Keratinocyte (primary cell): ENCODE measurements at regions not wholly inside any gene's neighbourhood (a gene's known extent, or its start where the extent isn't known, plus 50 kb on each side); places are given as distances from the start of the nearest gene placed in this dataset.

Experiments
- DNase-seq: peaks from one replicate; pipeline ENCODE4 v3.0.0-alpha.2; 2011; ENCODE audit warnings: low read depth, missing footprints, low spot score
- FAIRE-seq: peaks from 2 replicates; lab custom pipeline; 2011; peaks lifted over from hg19 to GRCh38; lab: Jason Lieb, UNC
- H2AFZ ChIP-seq: 2 replicates; pipeline ENCODE4 v1.6.0; 2012; ENCODE audit warnings: low read length, control low read depth, inconsistent platforms; ENCODE audit not compliant: control insufficient read depth
- H3K27ac ChIP-seq: 2 replicates; pipeline ENCODE4 v1.5.1; 2011; ENCODE audit warnings: low read length; ENCODE audit not compliant: control insufficient read depth, insufficient read depth
- H3K27me3 ChIP-seq: 3 replicates; pipeline ENCODE4 v1.6.0; 2011; ENCODE audit warnings: low read length; ENCODE audit not compliant: control insufficient read depth, insufficient read depth; ENCODE audit errors: extremely low read depth
- H3K36me3 ChIP-seq, 2 experiments: 2 replicates in 1 of 2; 3 replicates in 1 of 2; pipeline ENCODE4 v1.5.1; 2011; ENCODE audit warnings: low read length in 2 of 2, mild to moderate bottlenecking in 1 of 2; ENCODE audit not compliant: control insufficient read depth in 2 of 2, insufficient read depth in 2 of 2; ENCODE audit errors: extremely low read depth in 1 of 2
- H3K4me1 ChIP-seq: 3 replicates; pipeline ENCODE4 v1.5.1; 2011; ENCODE audit warnings: low read length; ENCODE audit not compliant: control insufficient read depth, insufficient read depth; ENCODE audit errors: extremely low read depth
- H3K4me2 ChIP-seq: 3 replicates; pipeline ENCODE4 v1.6.0; 2011; ENCODE audit warnings: low read depth, low read length; ENCODE audit not compliant: control insufficient read depth, insufficient read depth; ENCODE audit errors: extremely low read depth
- H3K4me3 ChIP-seq, 3 experiments: fragments of 200-600 bp in 1 of 3; sonication (generic) in 1 of 3; 2 replicates in 2 of 3; 3 replicates in 1 of 3; pipeline ENCODE4 v1.5.1; 2011 to 2016; ENCODE audit warnings: low read length in 3 of 3, mild to moderate bottlenecking in 3 of 3, control low read depth in 2 of 3, inconsistent platforms in 1 of 3, low read depth in 1 of 3, mixed read lengths in 1 of 3, mixed run types in 1 of 3, moderate library complexity in 1 of 3; ENCODE audit not compliant: control insufficient read depth in 2 of 3, insufficient read depth in 2 of 3; ENCODE audit errors: extremely low read depth in 1 of 3
- H3K79me2 ChIP-seq: 2 replicates; pipeline ENCODE4 v1.6.0; 2012; ENCODE audit warnings: low read length; ENCODE audit not compliant: control insufficient read depth, insufficient read depth
- H3K9ac ChIP-seq: 3 replicates; pipeline ENCODE4 v1.6.0; 2011; ENCODE audit warnings: low read length; ENCODE audit not compliant: control insufficient read depth, insufficient read depth; ENCODE audit errors: extremely low read depth
- H3K9me1 ChIP-seq: 3 replicates; pipeline ENCODE4 v1.6.0; 2011; ENCODE audit warnings: low read length; ENCODE audit not compliant: control insufficient read depth, insufficient read depth; ENCODE audit errors: extremely low read depth
- H3K9me3 ChIP-seq: 2 replicates; pipeline ENCODE4 v1.5.1; 2012; ENCODE audit warnings: low read depth, low read length; ENCODE audit not compliant: control insufficient read depth
- H4K20me1 ChIP-seq: 3 replicates; pipeline ENCODE4 v1.6.0; 2011; ENCODE audit warnings: low read length; ENCODE audit not compliant: control insufficient read depth, insufficient read depth; ENCODE audit errors: extremely low read depth
- EZH2 ChIP-seq: IDR thresholded peaks from one replicate; pipeline ENCODE4 v1.6.1; 2012; ENCODE audit warnings: inconsistent platforms, mild to moderate bottlenecking, low read length, moderate library complexity
- dilution Hi-C: fragments of 300-500 bp; cut with MboI; formaldehyde crosslinking; loops from one replicate; pipeline ENCODE4 v1.7.0; 2020; ENCODE audit warnings: low sequenced_read_pairs; ENCODE audit not compliant: extremely low pct_ligation_motif_present
- TF ChIP-seq, protein P1 (sequence below), 3 experiments: IDR thresholded peaks in 1 of 3; conservative IDR thresholded peaks in 1 of 3; optimal IDR thresholded peaks in 1 of 3; 2 replicates in 2 of 3; 3 replicates in 1 of 3; pipeline versions ENCODE3 to v1.5.1; 2011; ENCODE audit warnings: low read length in 3 of 3, mild to moderate bottlenecking in 3 of 3, moderate library complexity in 2 of 3, control low read depth in 1 of 3, inconsistent platforms in 1 of 3; ENCODE audit not compliant: insufficient read depth in 2 of 3; ENCODE audit errors: extremely low read depth in 1 of 3

DNA sequence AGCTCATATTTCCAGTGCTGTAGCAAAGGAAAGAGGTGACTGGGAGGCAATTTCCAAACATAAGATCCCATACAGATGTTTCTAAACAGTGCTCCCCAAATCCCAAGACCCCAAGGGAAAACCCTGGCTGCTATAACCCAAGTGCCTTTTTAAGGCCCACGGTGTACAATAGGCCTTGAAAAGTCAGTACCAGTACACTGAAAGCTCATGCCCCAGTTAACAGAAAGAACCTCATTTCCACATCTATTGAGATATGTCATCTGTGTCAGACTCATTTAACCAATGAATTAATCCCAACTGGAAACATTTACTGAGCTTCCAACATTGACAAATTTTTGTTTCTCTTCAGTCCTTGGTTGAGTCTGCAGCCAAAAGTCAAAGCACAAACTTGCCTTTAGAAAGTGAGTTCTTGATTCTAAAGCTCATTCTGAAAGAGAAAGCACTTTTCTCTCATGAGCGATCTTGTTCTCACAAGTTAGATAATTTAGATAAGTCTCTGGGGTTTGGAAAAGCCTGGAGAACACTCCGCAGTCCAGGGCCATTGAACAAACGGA, 239.8 kb upstream of the ARHGAP20 start:
- TF ChIP-seq EZH2 = no peak
- TF ChIP-seq, protein P1, sequence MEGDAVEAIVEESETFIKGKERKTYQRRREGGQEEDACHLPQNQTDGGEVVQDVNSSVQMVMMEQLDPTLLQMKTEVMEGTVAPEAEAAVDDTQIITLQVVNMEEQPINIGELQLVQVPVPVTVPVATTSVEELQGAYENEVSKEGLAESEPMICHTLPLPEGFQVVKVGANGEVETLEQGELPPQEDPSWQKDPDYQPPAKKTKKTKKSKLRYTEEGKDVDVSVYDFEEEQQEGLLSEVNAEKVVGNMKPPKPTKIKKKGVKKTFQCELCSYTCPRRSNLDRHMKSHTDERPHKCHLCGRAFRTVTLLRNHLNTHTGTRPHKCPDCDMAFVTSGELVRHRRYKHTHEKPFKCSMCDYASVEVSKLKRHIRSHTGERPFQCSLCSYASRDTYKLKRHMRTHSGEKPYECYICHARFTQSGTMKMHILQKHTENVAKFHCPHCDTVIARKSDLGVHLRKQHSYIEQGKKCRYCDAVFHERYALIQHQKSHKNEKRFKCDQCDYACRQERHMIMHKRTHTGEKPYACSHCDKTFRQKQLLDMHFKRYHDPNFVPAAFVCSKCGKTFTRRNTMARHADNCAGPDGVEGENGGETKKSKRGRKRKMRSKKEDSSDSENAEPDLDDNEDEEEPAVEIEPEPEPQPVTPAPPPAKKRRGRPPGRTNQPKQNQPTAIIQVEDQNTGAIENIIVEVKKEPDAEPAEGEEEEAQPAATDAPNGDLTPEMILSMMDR (optimal IDR thresholded peaks at IDR 0.05 in 1 of 3, IDR thresholded peaks at IDR 0.05 in 1 of 3, conservative IDR thresholded peaks at IDR 0.05 in 1 of 3; ENCODE audit: extremely low read depth in 1 of 3, insufficient read depth in 2 of 3, low read length in 3 of 3) = no peak
- Histone ChIP-seq H3K79me2 (no peaks in the 10 kb centered on the region), H3K27me3 (no peaks in the 10 kb centered on the region), H3K9ac (no peak overlapping the region), H3K4me1 (no peaks in the 10 kb centered on the region), H3K4me3 (no peak overlapping the region), H3K36me3 (no peaks in the 10 kb centered on the region), H3K9me3 (no peaks in the 10 kb centered on the region), H4K20me1 (no peaks in the 10 kb centered on the region), H3K9me1 (no peaks in the 10 kb centered on the region), H3K27ac (no peak overlapping the region), H2AFZ (no peak overlapping the region), H3K4me2 (no peak overlapping the region)
- no peak for DNase-seq
- FAIRE-seq = no peak
- dilution Hi-C loops = no loop called here

DNA sequence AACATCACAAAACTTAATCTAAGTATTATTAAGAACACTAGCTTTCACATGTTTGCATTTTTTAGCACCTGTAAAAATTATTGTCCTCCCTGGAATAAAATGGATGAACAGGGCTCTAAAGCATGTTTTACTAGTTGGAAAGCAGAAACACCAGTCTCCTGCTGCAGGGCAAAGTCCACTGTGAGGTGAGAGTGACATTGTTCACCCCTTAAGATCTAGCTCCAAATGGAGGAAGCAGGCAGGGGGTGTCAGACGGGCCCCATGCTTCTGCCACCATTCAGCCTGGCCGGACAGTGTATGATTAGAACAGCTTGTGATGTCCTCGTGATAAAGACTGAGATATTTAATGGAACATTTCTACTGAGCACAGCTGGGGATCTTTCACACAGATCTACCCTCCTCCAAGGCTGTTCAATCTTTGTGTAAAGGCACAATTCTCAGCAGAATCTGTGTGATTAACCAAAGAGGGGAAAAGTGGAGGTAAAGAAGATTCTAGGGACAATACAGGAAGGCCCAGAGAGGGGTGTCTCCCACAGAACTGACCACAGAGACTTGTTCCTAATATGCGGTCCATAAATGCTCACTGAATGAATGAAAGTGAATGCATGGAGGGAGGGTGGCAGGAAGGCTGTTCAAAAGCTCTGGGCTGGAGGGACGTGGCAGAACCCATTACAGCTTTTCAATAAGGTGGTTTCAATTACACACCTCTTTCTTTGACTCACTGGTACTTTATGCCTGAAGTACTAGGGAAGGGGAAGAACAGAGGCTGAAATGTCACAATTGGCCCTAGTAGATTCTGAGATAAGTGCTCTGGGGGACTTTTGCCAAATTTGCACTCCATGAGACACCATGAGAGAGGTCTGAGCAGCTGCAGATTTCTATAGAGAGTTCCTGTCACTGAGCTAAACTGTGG, 239.1 kb upstream of the ARHGAP20 start:
- Histone ChIP-seq H3K27ac (no peak overlapping the region), H3K4me1 (no peaks in the 10 kb centered on the region), H3K27me3 (no peaks in the 10 kb centered on the region), H2AFZ (no peak overlapping the region), H3K9me1 (no peaks in the 10 kb centered on the region), H3K4me3 (no peak overlapping the region), H3K9ac (no peak overlapping the region), H3K9me3 (no peaks in the 10 kb centered on the region), H3K4me2 (no peak overlapping the region), H3K36me3 (no peaks in the 10 kb centered on the region), H3K79me2 (no peaks in the 10 kb centered on the region), H4K20me1 (no peaks in the 10 kb centered on the region)
- dilution Hi-C loops = no loop called here
- no peak for TF ChIP-seq EZH2
- TF ChIP-seq, protein P1 (optimal IDR thresholded peaks at IDR 0.05 in 1 of 3, IDR thresholded peaks at IDR 0.05 in 1 of 3, conservative IDR thresholded peaks at IDR 0.05 in 1 of 3; ENCODE audit: extremely low read depth in 1 of 3, insufficient read depth in 2 of 3, low read length in 3 of 3) = no peak
- FAIRE-seq = no peak
- DNase-seq = no peak
